Calu3 (cell line): ENCODE measurements at regions not wholly inside any gene's neighbourhood (a gene's known extent, or its start where the extent isn't known, plus 50 kb on each side); places are given as distances from the start of the nearest gene placed in this dataset.

Experiments
- BruUV-seq: library from RNA; stranded (reverse); fragments of 400-500 nt; replicated peaks from 2 replicates; lab custom pipeline; 2021; lab: Mats Ljungman, UMichigan
- CTCF ChIA-PET: fragments of 300-600 bp; sonication (Branson Sonifier 250); formaldehyde crosslinking; loops from one replicate; lab custom pipeline; 2022; ENCODE audit warnings: antibody characterized with exemption; lab: Charles Lee
- DNase-seq: peaks from one replicate; pipeline ENCODE4 v3.0.0; 2022
- H3K27ac Mint-ChIP-seq: one replicate; pipeline ENCODE4 v1.8.0; 2022; ENCODE audit warnings: mixed read lengths; ENCODE audit not compliant: unreplicated experiment
- H3K27me3 Mint-ChIP-seq: one replicate; pipeline ENCODE4 v1.8.0; 2022; ENCODE audit warnings: mixed read lengths; ENCODE audit not compliant: unreplicated experiment
- H3K36me3 Mint-ChIP-seq: one replicate; pipeline ENCODE4 v1.8.0; 2022; ENCODE audit warnings: mild to moderate bottlenecking, moderate library complexity, mixed read lengths; ENCODE audit not compliant: insufficient read depth, unreplicated experiment
- H3K4me1 Mint-ChIP-seq: one replicate; pipeline ENCODE4 v1.8.0; 2022; ENCODE audit warnings: mild to moderate bottlenecking, low read depth, mixed read lengths; ENCODE audit not compliant: unreplicated experiment
- H3K4me3 Mint-ChIP-seq: one replicate; pipeline ENCODE4 v1.8.0; 2022; ENCODE audit warnings: mild to moderate bottlenecking, low read depth, moderate library complexity, mixed read lengths; ENCODE audit not compliant: unreplicated experiment
- H3K9me3 Mint-ChIP-seq: one replicate; pipeline ENCODE4 v1.8.0; 2022; ENCODE audit warnings: low read depth, mixed read lengths; ENCODE audit not compliant: unreplicated experiment
- intact Hi-C: fragments of 100-400 bp; cut with micrococcal nuclease; formaldehyde crosslinking; loops from one replicate; pipeline ENCODE4 v1.10.0; 2022; ENCODE audit not compliant: unreplicated experiment
- TF ChIP-seq, protein P1 (sequence below): fragments of 200-600 bp; IDR thresholded peaks from one replicate; pipeline ENCODE4 v1.8.0; 2022; ENCODE audit warnings: antibody characterized with exemption; ENCODE audit not compliant: unreplicated experiment

- Mint-ChIP-seq H3K4me3 (no peak overlapping the region), H3K4me1 (no peaks in the 10 kb centered on the region), H3K27me3 (no peaks in the 10 kb centered on the region), H3K36me3 (peaks cover 5% of the 10 kb centered on the region), H3K9me3 (peaks cover 2% of the 10 kb centered on the region), H3K27ac (no peak overlapping the region)
- CTCF ChIA-PET, result no interaction called here
- intact Hi-C loops, result no loop called here
- TF ChIP-seq, protein P1, sequence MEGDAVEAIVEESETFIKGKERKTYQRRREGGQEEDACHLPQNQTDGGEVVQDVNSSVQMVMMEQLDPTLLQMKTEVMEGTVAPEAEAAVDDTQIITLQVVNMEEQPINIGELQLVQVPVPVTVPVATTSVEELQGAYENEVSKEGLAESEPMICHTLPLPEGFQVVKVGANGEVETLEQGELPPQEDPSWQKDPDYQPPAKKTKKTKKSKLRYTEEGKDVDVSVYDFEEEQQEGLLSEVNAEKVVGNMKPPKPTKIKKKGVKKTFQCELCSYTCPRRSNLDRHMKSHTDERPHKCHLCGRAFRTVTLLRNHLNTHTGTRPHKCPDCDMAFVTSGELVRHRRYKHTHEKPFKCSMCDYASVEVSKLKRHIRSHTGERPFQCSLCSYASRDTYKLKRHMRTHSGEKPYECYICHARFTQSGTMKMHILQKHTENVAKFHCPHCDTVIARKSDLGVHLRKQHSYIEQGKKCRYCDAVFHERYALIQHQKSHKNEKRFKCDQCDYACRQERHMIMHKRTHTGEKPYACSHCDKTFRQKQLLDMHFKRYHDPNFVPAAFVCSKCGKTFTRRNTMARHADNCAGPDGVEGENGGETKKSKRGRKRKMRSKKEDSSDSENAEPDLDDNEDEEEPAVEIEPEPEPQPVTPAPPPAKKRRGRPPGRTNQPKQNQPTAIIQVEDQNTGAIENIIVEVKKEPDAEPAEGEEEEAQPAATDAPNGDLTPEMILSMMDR, result no peak
- no TSS peak for BruUV-seq
- DNase-seq, result no peak
Measured at GRCh38 chr6:116994447-116994846, 117.4 kb downstream of the RFX6 start.

GRCh38 chr6:116996842-116997241, 119.8 kb downstream of the RFX6 start:
- Mint-ChIP-seq H3K9me3 (peaks cover 2% of the 10 kb centered on the region), H3K27ac (no peak overlapping the region), H3K4me1 (no peaks in the 10 kb centered on the region), H3K36me3 (peaks cover 5% of the 10 kb centered on the region), H3K27me3 (no peaks in the 10 kb centered on the region), H3K4me3 (no peak overlapping the region)
- no peak for DNase-seq
- TF ChIP-seq, protein P1, result no peak
- intact Hi-C loops, result no loop called here
- CTCF ChIA-PET, result no interaction called here
- BruUV-seq, result no TSS peak

- intact Hi-C loops, result no loop called here
- CTCF ChIA-PET, result no interaction called here
Measured at GRCh38 chr6:116997496-116997895, 120.5 kb downstream of the RFX6 start.

GRCh38 chr6:117007659-117008058, 130.6 kb downstream of the RFX6 start:
- Mint-ChIP-seq H3K9me3 (no peaks in the 10 kb centered on the region), H3K4me3 (no peak overlapping the region), H3K27me3 (no peaks in the 10 kb centered on the region), H3K4me1 (no peaks in the 10 kb centered on the region), H3K36me3 (no peaks in the 10 kb centered on the region), H3K27ac (no peak overlapping the region)
- intact Hi-C loops, result no loop called here
- no TSS peak for BruUV-seq
- no peak for DNase-seq
- TF ChIP-seq, protein P1, result no peak
- CTCF ChIA-PET, result no interaction called here

More at GRCh38 chr6:116997496-116997895, 120.5 kb downstream of the RFX6 start:
- BruUV-seq, result no TSS peak
- Mint-ChIP-seq H3K4me1 (no peaks in the 10 kb centered on the region), H3K9me3 (peaks cover 2% of the 10 kb centered on the region), H3K36me3 (peaks cover 5% of the 10 kb centered on the region), H3K27ac (no peak overlapping the region), H3K27me3 (no peaks in the 10 kb centered on the region), H3K4me3 (no peak overlapping the region)
- TF ChIP-seq, protein P1, result no peak
- DNase-seq, result no peak
